Upper lobe of left lung (tissue), 4 donors: ENCODE measurements at regions not wholly inside any gene's neighbourhood (a gene's known extent, or its start where the extent isn't known, plus 50 kb on each side); places are given as distances from the start of the nearest gene placed in this dataset.

Experiments
- CTCF ChIP-seq, 6 experiments: fragments of 450-650 bp in 4 of 6; fragments of 200-600 bp in 2 of 6; sonication (generic) in 2 of 6; IDR thresholded peaks; one replicate each; pipeline ENCODE4 v1.5.1; 2016 to 2019; ENCODE audit warnings: antibody characterized with exemption in 6 of 6
- POLR2A ChIP-seq, 4 donors: fragments of 450-650 bp; IDR thresholded peaks; one replicate each; pipeline ENCODE4 v1.5.1; 2016 to 2017; ENCODE audit warnings: antibody characterized with exemption in 4 of 4, mild to moderate bottlenecking in 2 of 4
- POLR2AphosphoS5 ChIP-seq, 2 donors: sonication (generic); formaldehyde crosslinking; IDR thresholded peaks; one replicate each; pipeline ENCODE4 v1.5.1; 2017; ENCODE audit warnings: antibody characterized with exemption in 2 of 2

- TF ChIP-seq CTCF (IDR thresholded peaks at IDR 0.05) = no peak
- no peak for TF ChIP-seq POLR2AphosphoS5 (IDR thresholded peaks at IDR 0.05)
- no peak for TF ChIP-seq POLR2A (IDR thresholded peaks at IDR 0.05)
These were observed 1191.9 kb downstream of the BRD1 start for GRCh38 chr22:48635816-48636215.
